Neuronal stem cell (in vitro differentiated cells): ENCODE measurements at regions not wholly inside any gene's neighbourhood (a gene's known extent, or its start where the extent isn't known, plus 50 kb on each side); places are given as distances from the start of the nearest gene placed in this dataset.

Source experiments
- DNase-seq: peaks from one replicate; pipeline ENCODE4 v3.0.0-alpha.2; 2013; ENCODE audit warnings: low spot score
- H2AFZ ChIP-seq: one replicate; pipeline ENCODE4 v1.6.1; 2013; ENCODE audit warnings: mild to moderate bottlenecking, low read length, inconsistent platforms
- H2AK5ac ChIP-seq: 2 replicates; pipeline ENCODE4 v1.6.1; 2013; ENCODE audit warnings: low read depth, mild to moderate bottlenecking, inconsistent platforms, low read length, moderate library complexity, mixed read lengths
- H2BK120ac ChIP-seq: 2 replicates; pipeline ENCODE4 v1.6.1; 2013; ENCODE audit warnings: low read depth, mild to moderate bottlenecking, inconsistent platforms, low read length, moderate library complexity, mixed read lengths
- H2BK12ac ChIP-seq: one replicate; pipeline ENCODE4 v1.6.1; 2013; ENCODE audit warnings: low read length, inconsistent platforms
- H2BK15ac ChIP-seq: 2 replicates; pipeline ENCODE4 v1.6.1; 2013; ENCODE audit warnings: mild to moderate bottlenecking, low read length, inconsistent platforms, mixed read lengths
- H2BK5ac ChIP-seq: one replicate; pipeline ENCODE4 v1.6.1; 2013; ENCODE audit warnings: inconsistent platforms, mild to moderate bottlenecking, low read length, moderate library complexity
- H3K14ac ChIP-seq: one replicate; pipeline ENCODE4 v1.6.1; 2013; ENCODE audit warnings: low read length, inconsistent platforms
- H3K18ac ChIP-seq: 2 replicates; pipeline ENCODE4 v1.6.1; 2013; ENCODE audit warnings: low read length, inconsistent platforms
- H3K23ac ChIP-seq: 2 replicates; pipeline ENCODE4 v1.6.1; 2013; ENCODE audit warnings: low read depth, mild to moderate bottlenecking, mixed read lengths, low read length, inconsistent platforms; ENCODE audit not compliant: poor library complexity
- H3K27ac ChIP-seq: replicated peaks from 3 replicates; pipeline ENCODE4 v1.5.1; 2013; ENCODE audit warnings: low read length, inconsistent platforms
- H3K27me3 ChIP-seq, 3 experiments: 2 replicates each; pipeline ENCODE4 v1.6.1; 2013; ENCODE audit warnings: low read length in 3 of 3, mild to moderate bottlenecking in 2 of 3, inconsistent platforms in 1 of 3, low read depth in 1 of 3, mixed read lengths in 1 of 3, moderate library complexity in 1 of 3; ENCODE audit not compliant: control insufficient read depth in 3 of 3, insufficient read depth in 3 of 3
- H3K36me3 ChIP-seq, 2 donors: replicated peaks in 1 of 2; 2 replicates each; pipeline ENCODE4 v1.6.1; 2013; ENCODE audit warnings: low read length in 2 of 2; ENCODE audit not compliant: control insufficient read depth in 2 of 2, insufficient read depth in 2 of 2
- H3K4ac ChIP-seq: 2 replicates; pipeline ENCODE4 v1.6.1; 2013; ENCODE audit warnings: inconsistent platforms, mild to moderate bottlenecking, low read length, moderate library complexity
- H3K4me1 ChIP-seq, 2 donors: 1 replicate in 1 of 2; 2 replicates in 1 of 2; pipeline ENCODE4 v1.6.1; 2013; ENCODE audit warnings: low read length in 2 of 2, low read depth in 1 of 2; ENCODE audit not compliant: control insufficient read depth in 2 of 2, insufficient read depth in 1 of 2
- H3K4me2 ChIP-seq: one replicate; pipeline ENCODE4 v1.6.1; 2013; ENCODE audit warnings: mild to moderate bottlenecking, low read length, inconsistent platforms; ENCODE audit not compliant: insufficient read depth, poor library complexity, severe bottlenecking
- H3K4me3 ChIP-seq, 2 donors: 2 replicates each; pipeline ENCODE4 v1.5.1; 2013; ENCODE audit warnings: low read length in 2 of 2, mild to moderate bottlenecking in 2 of 2, inconsistent platforms in 1 of 2, moderate library complexity in 1 of 2
- H3K79me1 ChIP-seq: one replicate; pipeline ENCODE4 v1.6.1; 2013; ENCODE audit warnings: low read depth, mild to moderate bottlenecking, inconsistent platforms, low read length, moderate library complexity
- H3K9ac ChIP-seq: one replicate; pipeline ENCODE4 v1.6.1; 2013; ENCODE audit warnings: mild to moderate bottlenecking, low read depth, low read length, inconsistent platforms; ENCODE audit not compliant: poor library complexity
- H3K9me3 ChIP-seq, 2 donors: replicated peaks in 1 of 2; 2 replicates each; pipeline versions ENCODE3 to v1.6.1; 2013; ENCODE audit warnings: low read length in 2 of 2, mild to moderate bottlenecking in 2 of 2, inconsistent platforms in 1 of 2, low read depth in 1 of 2, mixed read lengths in 1 of 2, moderate library complexity in 1 of 2; ENCODE audit not compliant: control insufficient read depth in 2 of 2, insufficient read depth in 1 of 2
- H4K8ac ChIP-seq: one replicate; pipeline ENCODE4 v1.6.1; 2013; ENCODE audit warnings: low read depth, mild to moderate bottlenecking, inconsistent platforms, low read length, moderate library complexity
- H4K91ac ChIP-seq: one replicate; pipeline ENCODE4 v1.6.1; 2013; ENCODE audit warnings: low read length, low read depth, mild to moderate bottlenecking, inconsistent platforms; ENCODE audit not compliant: poor library complexity
- WGBS, 2 donors: extraction: QIAGEN DNeasy Blood & Tissue Kit; methylation state at CpG; one replicate each; pipeline ENCODE4 v1.1.7; 2013; ENCODE audit warnings: missing lambda C conversion rate in 2 of 2, mixed read lengths in 1 of 2; ENCODE audit not compliant: insufficient read length in 2 of 2, insufficient replicate concordance in 1 of 2; ENCODE audit errors: extremely low coverage in 2 of 2; 5-methylcytosine and 5-hydroxymethylcytosine counted together

- no peak overlapping the region for H2BK5ac ChIP-seq
- no CpG with 5 or more reads among the region's 1 CpG for WGBS, 2 donors
- H3K23ac ChIP-seq, result no peak overlapping the region
- no peak overlapping the region for H4K8ac ChIP-seq
- H2AK5ac ChIP-seq, result no peak overlapping the region
- no peaks in the 10 kb centered on the region for H3K79me1 ChIP-seq
- H3K27ac ChIP-seq, result no peak overlapping the region
- no peaks in the 10 kb centered on the region for H3K4me1 ChIP-seq
- no peak overlapping the region for H4K91ac ChIP-seq
- no peak overlapping the region for H3K9ac ChIP-seq
- no peak overlapping the region for H2BK12ac ChIP-seq
- no peaks in the 10 kb centered on the region for H3K9me3 ChIP-seq
- H3K27me3 ChIP-seq, result no peaks in the 10 kb centered on the region
- DNase-seq, result no peak
- no peak overlapping the region for H3K18ac ChIP-seq
- no peaks in the 10 kb centered on the region for H3K36me3 ChIP-seq
- H3K4ac ChIP-seq, result no peak overlapping the region
- H2BK15ac ChIP-seq, result no peak overlapping the region
- H2AFZ ChIP-seq, result no peak overlapping the region
- H3K4me3 ChIP-seq, result no peak overlapping the region
- H2BK120ac ChIP-seq, result no peak overlapping the region
- no peak overlapping the region for H3K14ac ChIP-seq
- no peak overlapping the region for H3K4me2 ChIP-seq
These were observed 437.0 kb downstream of the BTBD3 start for GRCh38 chr20:12354725-12355124.

- H3K4me1 ChIP-seq, result no peaks in the 10 kb centered on the region
- WGBS, 2 donors, result no CpG with 5 or more reads among the region's 1 CpG
These were observed 437.5 kb downstream of the BTBD3 start for GRCh38 chr20:12355185-12355584.

DNA sequence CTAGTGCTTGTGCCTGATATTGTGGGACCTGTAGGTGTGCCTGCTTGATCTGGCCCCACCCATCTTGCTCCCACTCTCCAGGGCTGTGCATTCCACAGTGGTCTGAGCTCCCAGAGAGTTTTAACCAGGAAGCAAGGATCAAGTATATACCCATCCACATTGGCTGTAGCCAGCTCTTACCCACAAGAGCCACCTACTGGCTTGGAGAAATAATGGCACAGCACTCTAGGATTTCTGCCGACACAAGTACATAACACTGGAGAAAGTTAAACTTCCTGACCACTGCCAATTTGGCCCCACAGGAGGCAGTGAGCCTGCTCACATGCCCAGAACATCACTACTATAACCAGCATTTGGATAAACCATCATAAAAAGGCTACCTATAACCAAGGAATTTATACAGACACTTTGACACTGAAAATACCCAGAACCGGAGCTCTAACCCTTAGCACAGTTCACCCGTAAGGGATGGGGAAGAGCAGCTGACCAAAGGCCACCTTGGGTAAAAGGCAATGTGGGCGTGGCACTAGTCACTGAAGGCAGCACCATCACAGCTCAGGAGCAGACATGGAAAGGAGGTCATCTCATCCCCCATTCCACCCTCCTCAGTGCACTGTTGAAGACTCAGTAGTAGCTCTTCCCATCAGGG lies 440.4 kb downstream of the BTBD3 start:
- Histone ChIP-seq H4K91ac (no peak overlapping the region), H3K36me3 (no peaks in the 10 kb centered on the region), H2BK15ac (no peak overlapping the region), H2BK120ac (no peak overlapping the region), H3K79me1 (no peaks in the 10 kb centered on the region), H3K9ac (no peak overlapping the region), H3K4ac (no peak overlapping the region), H3K9me3 (no peaks in the 10 kb centered on the region), H3K18ac (no peak overlapping the region), H3K4me2 (no peak overlapping the region), H3K27ac (no peak overlapping the region), H3K4me3 (no peak overlapping the region), H3K27me3 (no peaks in the 10 kb centered on the region), H2AK5ac (no peak overlapping the region), H2BK5ac (no peak overlapping the region), H3K4me1 (no peaks in the 10 kb centered on the region), H2AFZ (no peak overlapping the region), H4K8ac (no peak overlapping the region), H2BK12ac (no peak overlapping the region), H3K14ac (no peak overlapping the region), H3K23ac (no peak overlapping the region)
- WGBS, 2 donors, result no CpG with 5 or more reads among the region's 4 CpGs
- DNase-seq, result no peak

More at GRCh38 chr20:12355185-12355584, 437.5 kb downstream of the BTBD3 start:
- no peak for DNase-seq
- H4K8ac ChIP-seq, result no peak overlapping the region
- no peak overlapping the region for H3K4me3 ChIP-seq
- no peaks in the 10 kb centered on the region for H3K27me3 ChIP-seq
- no peak overlapping the region for H4K91ac ChIP-seq
- no peaks in the 10 kb centered on the region for H3K9me3 ChIP-seq
- no peak overlapping the region for H3K27ac ChIP-seq
- H2BK15ac ChIP-seq, result no peak overlapping the region
- H3K18ac ChIP-seq, result no peak overlapping the region
- H3K14ac ChIP-seq, result no peak overlapping the region
- no peak overlapping the region for H2BK120ac ChIP-seq
- no peak overlapping the region for H2BK5ac ChIP-seq
- H2AFZ ChIP-seq, result no peak overlapping the region
- H3K79me1 ChIP-seq, result no peaks in the 10 kb centered on the region
- no peak overlapping the region for H3K4me2 ChIP-seq
- no peak overlapping the region for H2BK12ac ChIP-seq
- no peak overlapping the region for H2AK5ac ChIP-seq
- no peak overlapping the region for H3K4ac ChIP-seq
- no peaks in the 10 kb centered on the region for H3K36me3 ChIP-seq
- no peak overlapping the region for H3K23ac ChIP-seq
- H3K9ac ChIP-seq, result no peak overlapping the region

GRCh38 chr20:12358655-12359009 lies 440.9 kb downstream of the BTBD3 start:
- H4K8ac ChIP-seq, result no peak overlapping the region
- no peak overlapping the region for H2BK15ac ChIP-seq
- H3K79me1 ChIP-seq, result no peaks in the 10 kb centered on the region
- H3K18ac ChIP-seq, result no peak overlapping the region
- H3K4me2 ChIP-seq, result no peak overlapping the region
- no peak overlapping the region for H3K9ac ChIP-seq
- no peak overlapping the region for H3K23ac ChIP-seq
- H3K27ac ChIP-seq, result no peak overlapping the region
- DNase-seq, result no peak
- H2BK120ac ChIP-seq, result no peak overlapping the region
- no peaks in the 10 kb centered on the region for H3K4me1 ChIP-seq
- H2AK5ac ChIP-seq, result no peak overlapping the region
- H3K36me3 ChIP-seq, result no peaks in the 10 kb centered on the region
- no peak overlapping the region for H3K4ac ChIP-seq
- no peak overlapping the region for H2BK12ac ChIP-seq
- no peak overlapping the region for H2AFZ ChIP-seq
- no peaks in the 10 kb centered on the region for H3K27me3 ChIP-seq
- no peak overlapping the region for H2BK5ac ChIP-seq
- no peaks in the 10 kb centered on the region for H3K9me3 ChIP-seq
- no peak overlapping the region for H3K4me3 ChIP-seq
- H3K14ac ChIP-seq, result no peak overlapping the region
- H4K91ac ChIP-seq, result no peak overlapping the region
- WGBS, 2 donors, result no CpG with 5 or more reads among the region's 2 CpGs
